ENCODE measurements at regions not wholly inside any gene's neighbourhood (a gene's known extent, or its start where the extent isn't known, plus 50 kb on each side); places are given as distances from the start of the nearest gene placed in this dataset.

DNA sequence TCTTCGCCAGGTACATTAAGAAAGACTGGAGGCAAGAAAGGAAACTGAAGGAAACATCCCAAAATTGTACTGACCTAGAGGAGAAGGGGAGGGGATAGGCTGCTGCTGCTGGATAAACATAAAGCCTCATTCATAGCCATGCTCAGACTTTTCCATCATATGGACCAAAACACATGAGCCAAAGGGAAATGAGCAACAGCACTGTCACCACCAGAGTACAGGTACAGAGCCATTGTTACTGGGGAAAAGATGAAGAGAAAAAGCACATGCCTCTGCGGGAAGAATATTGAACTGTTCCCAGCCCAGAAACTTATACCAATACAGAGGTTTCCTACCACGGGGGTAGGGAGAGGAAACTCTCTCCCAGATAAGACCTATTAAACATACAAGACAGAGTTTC is 861.9 kb downstream of the NTRK3 start:
- H3K27me3 ChIP-seq, result no peaks in the 10 kb centered on the region
- DNase-seq (no peak), ATAC-seq (no peak)
- TF ChIP-seq, protein P1, sequence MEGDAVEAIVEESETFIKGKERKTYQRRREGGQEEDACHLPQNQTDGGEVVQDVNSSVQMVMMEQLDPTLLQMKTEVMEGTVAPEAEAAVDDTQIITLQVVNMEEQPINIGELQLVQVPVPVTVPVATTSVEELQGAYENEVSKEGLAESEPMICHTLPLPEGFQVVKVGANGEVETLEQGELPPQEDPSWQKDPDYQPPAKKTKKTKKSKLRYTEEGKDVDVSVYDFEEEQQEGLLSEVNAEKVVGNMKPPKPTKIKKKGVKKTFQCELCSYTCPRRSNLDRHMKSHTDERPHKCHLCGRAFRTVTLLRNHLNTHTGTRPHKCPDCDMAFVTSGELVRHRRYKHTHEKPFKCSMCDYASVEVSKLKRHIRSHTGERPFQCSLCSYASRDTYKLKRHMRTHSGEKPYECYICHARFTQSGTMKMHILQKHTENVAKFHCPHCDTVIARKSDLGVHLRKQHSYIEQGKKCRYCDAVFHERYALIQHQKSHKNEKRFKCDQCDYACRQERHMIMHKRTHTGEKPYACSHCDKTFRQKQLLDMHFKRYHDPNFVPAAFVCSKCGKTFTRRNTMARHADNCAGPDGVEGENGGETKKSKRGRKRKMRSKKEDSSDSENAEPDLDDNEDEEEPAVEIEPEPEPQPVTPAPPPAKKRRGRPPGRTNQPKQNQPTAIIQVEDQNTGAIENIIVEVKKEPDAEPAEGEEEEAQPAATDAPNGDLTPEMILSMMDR (IDR thresholded peaks at IDR 0.05), result no peak
- H3K4me1 ChIP-seq, result no peaks in the 10 kb centered on the region
- no peak overlapping the region for H3K27ac ChIP-seq
- H3K36me3 ChIP-seq, result no peaks in the 10 kb centered on the region
- H3K4me3 ChIP-seq, result no peak overlapping the region
- no peaks in the 10 kb centered on the region for H3K9me3 ChIP-seq
- intact Hi-C loops (cut with DNase I), result no loop called here

DNA sequence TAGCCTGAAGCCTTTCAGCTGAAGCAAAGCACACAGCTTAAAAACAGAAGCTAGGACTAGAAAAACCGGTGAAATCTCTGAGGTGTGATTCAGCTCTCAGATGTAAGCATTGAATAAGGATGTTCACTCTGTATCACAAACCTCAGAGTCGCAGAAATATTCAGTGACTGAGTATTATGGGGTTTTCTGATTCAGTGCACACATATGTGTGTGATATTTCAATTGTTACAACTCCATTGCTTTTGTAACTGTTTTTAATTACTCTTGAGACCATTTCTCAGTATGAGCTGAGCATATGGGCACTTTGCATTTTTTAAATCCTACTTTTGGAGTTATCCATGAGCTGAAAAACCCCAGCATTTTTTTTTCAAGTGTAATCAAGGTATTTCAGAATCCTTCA is 868.8 kb downstream of the NTRK3 start:
- Histone ChIP-seq H3K27me3 (no peaks in the 10 kb centered on the region), H3K36me3 (no peaks in the 10 kb centered on the region), H3K4me1 (no peaks in the 10 kb centered on the region), H3K4me3 (no peak overlapping the region), H3K27ac (no peak overlapping the region), H3K9me3 (no peaks in the 10 kb centered on the region)
- ATAC-seq (no peak), DNase-seq (no peak)
- TF ChIP-seq, protein P1 (IDR thresholded peaks at IDR 0.05), result no peak
- intact Hi-C loops (cut with DNase I), result no loop called here

DNA sequence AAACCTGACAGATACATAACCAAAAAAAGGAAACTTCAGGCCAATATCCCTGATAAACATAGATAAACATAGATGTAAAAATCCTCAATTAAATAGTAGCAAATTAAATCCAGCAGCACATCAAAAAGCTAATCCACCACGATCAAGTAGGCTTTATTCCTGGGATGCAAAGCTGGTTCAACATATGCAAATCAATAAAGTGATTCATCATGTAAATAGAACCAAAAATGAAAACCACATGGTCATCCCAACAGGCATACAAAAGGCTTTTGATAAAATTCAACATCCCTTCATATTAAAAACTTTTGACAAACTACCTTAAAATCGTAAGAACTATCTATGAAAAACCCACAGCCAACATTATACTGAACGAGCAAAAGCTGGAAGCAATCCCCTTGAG is 882.2 kb downstream of the NTRK3 start:
- ATAC-seq, result no peak
- intact Hi-C loops (cut with DNase I), result no loop called here

DNA sequence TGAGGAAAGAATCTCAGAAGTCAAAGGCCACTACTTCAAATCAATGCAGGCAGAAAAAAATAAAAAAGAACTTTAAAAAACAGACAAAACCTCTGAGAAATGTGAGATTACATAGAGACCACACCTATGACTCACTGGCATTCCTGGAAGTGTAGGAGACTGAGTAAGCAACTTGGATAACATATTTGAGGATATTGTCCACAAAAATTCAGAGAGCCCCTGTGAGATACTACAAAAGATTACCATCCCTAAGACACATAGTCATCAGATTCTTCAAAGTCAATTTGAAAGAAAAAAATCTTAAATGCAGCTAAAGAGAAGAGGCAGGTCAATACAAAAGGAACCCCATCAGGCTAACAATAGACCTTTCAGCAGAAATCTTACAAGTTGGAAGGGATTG is 887.3 kb downstream of the NTRK3 start:
- Histone ChIP-seq H3K4me3 (no peak overlapping the region), H3K36me3 (no peaks in the 10 kb centered on the region), H3K4me1 (no peaks in the 10 kb centered on the region), H3K27ac (no peak overlapping the region), H3K27me3 (no peaks in the 10 kb centered on the region), H3K9me3 (no peaks in the 10 kb centered on the region)
- intact Hi-C loops (cut with DNase I), result no loop called here
- no peak for DNase-seq
- no peak for ATAC-seq
- TF ChIP-seq, protein P1 (IDR thresholded peaks at IDR 0.05), result no peak

More for the DNA sequence above, 882.2 kb downstream of the NTRK3 start:
- Histone ChIP-seq H3K4me3 (no peak overlapping the region), H3K27me3 (no peaks in the 10 kb centered on the region), H3K27ac (no peak overlapping the region), H3K9me3 (no peaks in the 10 kb centered on the region), H3K36me3 (no peaks in the 10 kb centered on the region), H3K4me1 (no peaks in the 10 kb centered on the region)
- DNase-seq, result no peak
- TF ChIP-seq, protein P1 (IDR thresholded peaks at IDR 0.05), result no peak

DNA sequence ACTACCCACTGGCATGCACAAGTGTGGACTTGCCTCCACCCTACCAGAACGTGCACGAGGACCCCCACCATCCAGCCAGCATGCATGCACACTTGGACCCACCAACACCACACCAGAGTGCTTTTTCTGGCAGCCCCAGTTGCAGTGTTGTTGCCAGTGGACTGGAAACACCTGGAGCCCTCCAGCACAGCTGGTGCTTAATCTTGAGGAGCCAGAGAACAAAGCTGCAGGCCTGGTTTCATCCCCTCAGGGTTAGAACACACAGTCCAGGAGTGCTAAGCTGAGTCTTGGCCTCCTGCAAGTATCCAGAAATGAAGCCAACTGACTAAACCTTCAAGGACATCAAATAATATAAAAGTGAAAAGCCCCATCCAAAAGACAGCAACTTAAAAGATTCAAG is 888.0 kb downstream of the NTRK3 start:
- no peaks in the 10 kb centered on the region for H3K4me1 ChIP-seq
- no peak overlapping the region for H3K27ac ChIP-seq
- H3K27me3 ChIP-seq, result no peaks in the 10 kb centered on the region
- no peaks in the 10 kb centered on the region for H3K9me3 ChIP-seq
- H3K4me3 ChIP-seq, result no peak overlapping the region
- ATAC-seq (no peak), DNase-seq (no peak)
- no peaks in the 10 kb centered on the region for H3K36me3 ChIP-seq
- TF ChIP-seq, protein P1 (IDR thresholded peaks at IDR 0.05), result no peak
- intact Hi-C loops (cut with DNase I), result no loop called here

DNA sequence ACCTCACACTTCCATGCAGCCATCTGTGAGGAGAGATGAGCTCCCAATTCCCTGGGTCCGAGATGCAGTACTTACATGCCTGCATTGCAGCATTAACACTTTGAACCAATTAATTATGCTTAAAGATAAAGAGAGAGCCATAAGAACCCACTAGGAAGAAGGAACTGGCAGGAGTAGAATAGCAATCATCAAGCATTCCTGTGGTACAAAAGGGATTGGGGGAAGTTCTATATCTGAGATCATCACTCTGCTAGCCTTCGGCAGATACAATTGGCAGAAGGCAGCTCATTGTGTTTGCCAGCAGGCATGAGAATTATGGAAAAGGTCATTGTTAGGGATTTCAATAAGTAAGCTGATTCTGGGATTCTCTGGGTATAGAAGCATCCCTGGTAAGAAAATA is 891.4 kb downstream of the NTRK3 start:
- TF ChIP-seq, protein P1 (IDR thresholded peaks at IDR 0.05), result no peak
- DNase-seq (no peak), ATAC-seq (no peak)
- Histone ChIP-seq H3K36me3 (no peaks in the 10 kb centered on the region), H3K4me1 (no peaks in the 10 kb centered on the region), H3K9me3 (no peaks in the 10 kb centered on the region), H3K27me3 (no peaks in the 10 kb centered on the region), H3K4me3 (no peak overlapping the region), H3K27ac (no peak overlapping the region)
- intact Hi-C loops (cut with DNase I), result no loop called here
